ENCODE measurements at regions not wholly inside any gene's neighbourhood (a gene's known extent, or its start where the extent isn't known, plus 50 kb on each side); places are given as distances from the start of the nearest gene placed in this dataset.

DNA sequence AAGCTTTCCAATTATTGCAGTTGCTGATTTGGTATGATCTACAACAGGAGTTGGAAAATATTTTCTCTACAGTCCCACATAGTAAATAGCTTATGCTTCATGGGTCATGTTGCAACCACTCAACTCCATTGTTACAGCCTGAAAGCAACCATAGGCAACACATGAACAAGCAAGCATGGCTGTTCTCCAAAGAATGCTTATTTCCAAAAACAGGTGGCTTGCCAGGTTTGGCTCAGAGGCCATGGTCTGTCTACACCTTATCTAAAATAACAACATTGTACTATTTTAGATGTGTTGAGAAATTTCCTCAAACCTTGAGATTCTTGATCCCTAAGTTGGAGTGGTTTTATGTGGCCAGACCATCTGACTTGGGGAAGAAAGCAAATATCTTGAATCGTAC, 153.9 kb upstream of the MPPED2 start:
- TF ChIP-seq POLR2A (IDR thresholded peaks at IDR 0.05) (no peak), EP300 (IDR thresholded peaks at IDR 0.05) (no peak)
- TF ChIP-seq, protein P1, sequence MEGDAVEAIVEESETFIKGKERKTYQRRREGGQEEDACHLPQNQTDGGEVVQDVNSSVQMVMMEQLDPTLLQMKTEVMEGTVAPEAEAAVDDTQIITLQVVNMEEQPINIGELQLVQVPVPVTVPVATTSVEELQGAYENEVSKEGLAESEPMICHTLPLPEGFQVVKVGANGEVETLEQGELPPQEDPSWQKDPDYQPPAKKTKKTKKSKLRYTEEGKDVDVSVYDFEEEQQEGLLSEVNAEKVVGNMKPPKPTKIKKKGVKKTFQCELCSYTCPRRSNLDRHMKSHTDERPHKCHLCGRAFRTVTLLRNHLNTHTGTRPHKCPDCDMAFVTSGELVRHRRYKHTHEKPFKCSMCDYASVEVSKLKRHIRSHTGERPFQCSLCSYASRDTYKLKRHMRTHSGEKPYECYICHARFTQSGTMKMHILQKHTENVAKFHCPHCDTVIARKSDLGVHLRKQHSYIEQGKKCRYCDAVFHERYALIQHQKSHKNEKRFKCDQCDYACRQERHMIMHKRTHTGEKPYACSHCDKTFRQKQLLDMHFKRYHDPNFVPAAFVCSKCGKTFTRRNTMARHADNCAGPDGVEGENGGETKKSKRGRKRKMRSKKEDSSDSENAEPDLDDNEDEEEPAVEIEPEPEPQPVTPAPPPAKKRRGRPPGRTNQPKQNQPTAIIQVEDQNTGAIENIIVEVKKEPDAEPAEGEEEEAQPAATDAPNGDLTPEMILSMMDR (IDR thresholded peaks at IDR 0.05) = no peak
